HepG2 (cell line): ENCODE measurements at regions not wholly inside any gene's neighbourhood (a gene's known extent, or its start where the extent isn't known, plus 50 kb on each side); places are given as distances from the start of the nearest gene placed in this dataset.

Source experiments
- ATAC-seq: fragments of 200-7000 bp; cut with Tn5 transposase; 3 replicates; pipeline ENCODE4 v1.9.1; 2020; ENCODE audit warnings: mild to moderate bottlenecking, moderate library complexity
- BruUV-seq: library from RNA; stranded (reverse); fragments of 400-500 nt; replicated peaks from 2 replicates; lab custom pipeline; 2021; lab: Mats Ljungman, UMichigan
- CTCF ChIA-PET: fragments of 300-600 bp; formaldehyde crosslinking; extraction: SDS; loops from one replicate; lab custom pipeline; 2021; ENCODE audit warnings: low total read pairs, inconsistent platforms, low intra/inter-chr PET ratio; lab: Yijun Ruan, JAX
- POLR2A ChIA-PET: fragments of 350-600 bp; sonication (Branson Sonifier 250); formaldehyde crosslinking; loops from one replicate; lab custom pipeline; 2020; ENCODE audit warnings: antibody characterized with exemption, inconsistent platforms; lab: Yijun Ruan, JAX
- DNase-seq: peaks from one replicate; pipeline ENCODE4 v3.0.0-alpha.2; 2015; ENCODE audit warnings: low spot score
- FAIRE-seq: peaks from 3 replicates; lab custom pipeline; 2011; peaks lifted over from hg19 to GRCh38; lab: Jason Lieb, UNC
- H2AFZ ChIP-seq: one replicate; pipeline ENCODE4 v1.6.1; 2011; ENCODE audit warnings: low read length, inconsistent platforms
- H3K27ac ChIP-seq: fragments of 300-600 bp; 3 replicates; pipeline ENCODE4 v1.8.0; 2011; ENCODE audit warnings: mixed run types, mild to moderate bottlenecking, mixed read lengths, low read length, inconsistent platforms; ENCODE audit not compliant: insufficient read depth; ENCODE audit errors: extremely low read length
- H3K27me3 ChIP-seq, 2 experiments: fragments of 200-600 bp in 1 of 2; 2 replicates in 1 of 2; 3 replicates in 1 of 2; pipeline versions ENCODE4 v1.6.0 to v1.8.0; 2011; ENCODE audit warnings: low read length in 2 of 2, mild to moderate bottlenecking in 2 of 2, moderate library complexity in 2 of 2, inconsistent platforms in 1 of 2; ENCODE audit not compliant: insufficient read depth in 2 of 2, control insufficient read depth in 1 of 2
- H3K36me3 ChIP-seq, 2 experiments: fragments of 200-600 bp in 1 of 2; replicated peaks in 1 of 2; 2 replicates in 1 of 2; 3 replicates in 1 of 2; pipeline versions ENCODE4 v1.5.1 to v1.8.0; 2011; ENCODE audit warnings: low read length in 2 of 2, inconsistent platforms in 1 of 2; ENCODE audit not compliant: insufficient read depth in 2 of 2, control insufficient read depth in 1 of 2
- H3K4me1 ChIP-seq: 2 replicates; pipeline ENCODE4 v1.5.1; 2012; ENCODE audit warnings: low read length, inconsistent platforms; ENCODE audit not compliant: insufficient read depth
- H3K4me2 ChIP-seq: 2 replicates; pipeline ENCODE4 v1.6.0; 2011; ENCODE audit warnings: low read depth, low read length, inconsistent platforms
- H3K4me3 ChIP-seq, 3 experiments: fragments of 200-600 bp in 1 of 3; sonication (generic), shearing (Covaris generic) in 1 of 3; replicated peaks in 1 of 3; 2 replicates each; pipeline ENCODE4 v1.5.1; 2011 to 2016; ENCODE audit warnings: low read length in 3 of 3, inconsistent platforms in 2 of 3, low read depth in 2 of 3, mild to moderate bottlenecking in 2 of 3, control low read depth in 1 of 3, mixed read lengths in 1 of 3; ENCODE audit not compliant: insufficient read depth in 1 of 3
- H3K79me2 ChIP-seq: one replicate; pipeline ENCODE4 v1.6.1; 2011; ENCODE audit warnings: low read length, inconsistent platforms; ENCODE audit not compliant: insufficient read depth
- H3K9ac ChIP-seq: 2 replicates; pipeline ENCODE4 v1.6.0; 2011; ENCODE audit warnings: mild to moderate bottlenecking, low read depth, low read length, inconsistent platforms; ENCODE audit not compliant: insufficient read depth
- H3K9me3 ChIP-seq: 2 replicates; pipeline ENCODE4 v1.5.1; 2012; ENCODE audit warnings: mild to moderate bottlenecking, low read length
- H4K20me1 ChIP-seq: 2 replicates; pipeline ENCODE4 v1.6.0; 2011; ENCODE audit warnings: inconsistent platforms, mild to moderate bottlenecking, low read length, moderate library complexity; ENCODE audit not compliant: insufficient read depth
- CHD2 ChIP-seq: IDR thresholded peaks from 2 replicates; pipeline ENCODE4 v1.6.1; 2011; ENCODE audit warnings: low read depth, low read length, improper control_type of control experiment
- CSRNP2 ChIP-seq: sonication (generic); formaldehyde crosslinking; conservative IDR thresholded peaks from 2 replicates; pipeline ENCODE4 v1.8.0; 2022; ENCODE audit warnings: low read depth, missing genetic modification reagents
- ETS1 ChIP-seq: sonication (generic); formaldehyde crosslinking; IDR thresholded peaks from 2 replicates; pipeline ENCODE4 v1.4.0; 2020; ENCODE audit warnings: missing genetic modification reagents
- HDAC2 ChIP-seq: sonication (generic); formaldehyde crosslinking; IDR thresholded peaks from 2 replicates; pipeline ENCODE4 v1.4.0; 2020; ENCODE audit warnings: missing genetic modification reagents
- KDM5A ChIP-seq: fragments of 200-600 bp; sonication (generic); IDR thresholded peaks from 2 replicates; pipeline ENCODE4 v1.7.0; 2018; ENCODE audit warnings: antibody characterized with exemption, mild to moderate bottlenecking, low read length, borderline replicate concordance
- KLF9 ChIP-seq: IDR thresholded peaks from 2 replicates; pipeline ENCODE4 v1.6.1; 2016; ENCODE audit warnings: low read depth
- MTERF4 ChIP-seq: sonication (generic); formaldehyde crosslinking; IDR thresholded peaks from 2 replicates; pipeline ENCODE4 v1.8.0; 2023; ENCODE audit warnings: mild to moderate bottlenecking, missing genetic modification reagents
- POLR2AphosphoS5 ChIP-seq: IDR thresholded peaks from 2 replicates; pipeline ENCODE4 v1.6.1; 2012; ENCODE audit warnings: low read depth, low read length
- REST ChIP-seq, 2 experiments: IDR thresholded peaks; 2 replicates each; pipeline ENCODE4 v1.6.1; 2011 to 2012; ENCODE audit warnings: low read length in 2 of 2, borderline replicate concordance in 1 of 2, low read depth in 1 of 2, mild to moderate bottlenecking in 1 of 2, moderate library complexity in 1 of 2
- SOX13 ChIP-seq, 3 experiments: fragments of 450-650 bp in 1 of 3; sonication (generic) in 1 of 3; formaldehyde crosslinking in 1 of 3; IDR thresholded peaks in 2 of 3; conservative IDR thresholded peaks in 1 of 3; 2 replicates each; pipeline versions ENCODE4 v1.5.0 to v1.6.1; 2016 to 2020; ENCODE audit warnings: antibody characterized with exemption in 1 of 3, mild to moderate bottlenecking in 1 of 3, missing compliant biosample characterization in 1 of 3, missing genetic modification reagents in 1 of 3, moderate library complexity in 1 of 3
- ZBTB42 ChIP-seq: sonication (generic); formaldehyde crosslinking; IDR thresholded peaks from 2 replicates; pipeline ENCODE4 v1.5.0; 2020; ENCODE audit warnings: mild to moderate bottlenecking, missing genetic modification reagents
- ZNF781 ChIP-seq: sonication (generic); formaldehyde crosslinking; IDR thresholded peaks from 2 replicates; pipeline ENCODE4 v1.5.1; 2020; ENCODE audit warnings: borderline replicate concordance, mild to moderate bottlenecking, missing genetic modification reagents; ENCODE audit errors: not compliant biosample characterization
- ZSCAN25 ChIP-seq: sonication (generic); formaldehyde crosslinking; IDR thresholded peaks from 2 replicates; pipeline ENCODE4 v1.8.0; 2022; ENCODE audit warnings: mild to moderate bottlenecking, missing genetic modification reagents
- WGBS: methylation state at CpG from one replicate; pipeline ENCODE4 v1.1.6; 2017; ENCODE audit warnings: low lambda C conversion rate; 5-methylcytosine and 5-hydroxymethylcytosine counted together
- in situ Hi-C: cut with HindIII; loops from 2 replicates; pipeline ENCODE4 v1.10.0; 2017; ENCODE audit warnings: low pct_unique_long_range_greater_than_20kb; ENCODE audit not compliant: extremely low pct_ligation_motif_present
- intact Hi-C: fragments of 100-400 bp; cut with micrococcal nuclease; formaldehyde crosslinking; loops from one replicate; pipeline ENCODE4 v1.10.0; 2022; ENCODE audit not compliant: unreplicated experiment

- no TSS peak for BruUV-seq
- POLR2A ChIA-PET, result no interaction called here
- CTCF ChIA-PET, result no interaction called here
- in situ Hi-C loops, result no loop called here
- Histone ChIP-seq H3K27ac (no peak overlapping the region), H3K79me2 (no peaks in the 10 kb centered on the region), H3K4me3 (no peak overlapping the region), H3K4me1 (no peaks in the 10 kb centered on the region), H3K36me3 (no peaks in the 10 kb centered on the region), H3K9me3 (no peaks in the 10 kb centered on the region), H3K27me3 (peaks cover 3 to 12% of the 10 kb centered on the region in 2 experiments; a peak in 2 of 5 replicates), H3K4me2 (no peak overlapping the region), H2AFZ (no peak overlapping the region), H4K20me1 (no peaks in the 10 kb centered on the region), H3K9ac (no peak overlapping the region)
- intact Hi-C loops, result no loop called here
- DNase-seq, result no peak
- ATAC-seq, result no peak
- no peak for TF ChIP-seq CSRNP2
- no peak for TF ChIP-seq CHD2
- no peak for TF ChIP-seq ZNF781 (CRISPR knock-in tag)
- TF ChIP-seq HDAC2, result no peak
- TF ChIP-seq ZBTB42 (CRISPR knock-in tag), result no peak
- TF ChIP-seq POLR2AphosphoS5, result no peak
- TF ChIP-seq ETS1 (CRISPR knock-in tag), result no peak
- TF ChIP-seq MTERF4 (CRISPR knock-in tag), result no peak
- no peak for TF ChIP-seq REST (IDR thresholded peaks at IDR 0.05; ENCODE audit: borderline replicate concordance in 1 of 2, low read depth in 1 of 2, low read length in 2 of 2)
- no peak for TF ChIP-seq KLF9 (CRISPR knock-in tag)
- no peak for TF ChIP-seq ZSCAN25 (CRISPR knock-in tag)
- TF ChIP-seq KDM5A, result no peak
- no peak for TF ChIP-seq SOX13 (IDR thresholded peaks at IDR 0.05)
- no peak for TF ChIP-seq SOX13 (CRISPR knock-in tag; conservative IDR thresholded peaks at IDR 0.05 in 1 of 2, IDR thresholded peaks at IDR 0.05 in 1 of 2)
- FAIRE-seq, result no peak
- WGBS, result 31% methylated on average over 17 of the region's 17 CpGs
These were observed 195.1 kb downstream of the LPIN1 start for GRCh38 chr2:11941201-11942177.
